HG03432 (cell line): ENCODE measurements at regions not wholly inside any gene's neighbourhood (a gene's known extent, or its start where the extent isn't known, plus 50 kb on each side); places are given as distances from the start of the nearest gene placed in this dataset.

Experiments used
- ATAC-seq: cut with Tn5 transposase; IDR thresholded peaks from one replicate; pipeline ENCODE4 v1.9.1; 2021; ENCODE audit warnings: mild to moderate bottlenecking, moderate library complexity; ENCODE audit not compliant: unreplicated experiment

DNA sequence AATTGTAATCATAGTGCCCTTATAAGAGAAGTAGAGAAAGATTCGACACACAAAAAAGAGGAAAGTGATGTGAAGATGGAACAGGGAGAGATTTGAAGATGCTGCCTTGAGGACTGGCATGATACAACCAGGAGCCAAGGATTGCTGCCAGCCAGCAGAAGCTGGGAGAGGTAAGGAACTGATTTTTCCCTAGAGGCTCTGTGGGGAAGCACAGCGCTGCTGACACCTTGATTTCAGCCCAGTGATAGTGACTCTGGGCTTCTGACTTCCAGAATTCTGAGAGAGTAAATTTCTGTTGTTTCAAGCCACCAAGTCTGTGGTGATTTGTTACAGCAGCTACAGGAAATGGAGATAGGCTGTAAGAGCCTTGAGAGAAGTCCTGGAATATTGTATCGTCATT lies 98.2 kb downstream of the RAB11FIP2 start:
- no peak for ATAC-seq

GRCh38 chr10:117950408-117950807 lies 96.3 kb downstream of the RAB11FIP2 start:
- ATAC-seq = no peak
